ENCODE measurements at regions not wholly inside any gene's neighbourhood (a gene's known extent, or its start where the extent isn't known, plus 50 kb on each side); places are given as distances from the start of the nearest gene placed in this dataset.
"Not testable (repeated sequence)": the region's sequence is repeated elsewhere in the genome, so short reads cannot be mapped to it uniquely, and the experiment has no call there.

GRCh38 chr1:61580417-61580816 is 144.5 kb downstream of the TM2D1 start:
- DNase-seq (ENCODE audit: low read depth in 2 of 2, low spot score in 1 of 2) = no peak

- DNase-seq (ENCODE audit: low read depth in 2 of 2, low spot score in 1 of 2) = no peak
Measured at GRCh38 chr1:61579802-61580201, 145.1 kb downstream of the TM2D1 start.

- no peak for DNase-seq (ENCODE audit: low read depth in 2 of 2, low spot score in 1 of 2)
Measured at GRCh38 chr1:61572046-61572445, 152.9 kb downstream of the TM2D1 start.

- DNase-seq (ENCODE audit: low read depth in 2 of 2, low spot score in 1 of 2) = no peak
Measured at GRCh38 chr1:61570191-61570590, 154.8 kb downstream of the TM2D1 start.

- no peak for DNase-seq (ENCODE audit: low read depth in 2 of 2, low spot score in 1 of 2)
Measured at GRCh38 chr1:61569303-61569621, 155.7 kb downstream of the TM2D1 start.

- DNase-seq (ENCODE audit: low read depth in 2 of 2, low spot score in 1 of 2) = no peak
Measured at GRCh38 chr1:61568460-61569302, 156.3 kb downstream of the TM2D1 start.

GRCh38 chr1:61566177-61566576 is 158.8 kb downstream of the TM2D1 start:
- DNase-seq (ENCODE audit: low read depth in 2 of 2, low spot score in 1 of 2) = no peak

- no peak for DNase-seq (ENCODE audit: low read depth in 2 of 2, low spot score in 1 of 2)
Measured at GRCh38 chr1:61563611-61564010, 161.3 kb downstream of the TM2D1 start.

GRCh38 chr1:61561666-61562065 is 163.3 kb downstream of the TM2D1 start:
- DNase-seq (ENCODE audit: low read depth in 2 of 2, low spot score in 1 of 2) = no peak

- no peak for DNase-seq (ENCODE audit: low read depth in 2 of 2, low spot score in 1 of 2)
Measured at GRCh38 chr1:61560385-61560784, 164.6 kb downstream of the TM2D1 start.

GRCh38 chr1:61556631-61557030 is 168.3 kb downstream of the TM2D1 start:
- no peak for DNase-seq (ENCODE audit: low read depth in 2 of 2, low spot score in 1 of 2)

GRCh38 chr1:61552630-61553305 is 172.2 kb downstream of the TM2D1 start:
- DNase-seq (ENCODE audit: low read depth in 2 of 2, low spot score in 1 of 2) = no peak

GRCh38 chr1:61547302-61547701 is 177.6 kb downstream of the TM2D1 start:
- DNase-seq (ENCODE audit: low read depth in 2 of 2, low spot score in 1 of 2) = not testable (repeated sequence)

GRCh38 chr1:61544870-61545269 is 180.1 kb downstream of the TM2D1 start:
- not testable (repeated sequence) for DNase-seq (ENCODE audit: low read depth in 2 of 2, low spot score in 1 of 2)

GRCh38 chr1:61543498-61543897 is 181.4 kb downstream of the TM2D1 start:
- DNase-seq (ENCODE audit: low read depth in 2 of 2, low spot score in 1 of 2) = not testable (repeated sequence)

GRCh38 chr1:61539720-61540462 is 185.1 kb downstream of the TM2D1 start:
- no peak for DNase-seq (ENCODE audit: low read depth in 2 of 2, low spot score in 1 of 2)

- DNase-seq (ENCODE audit: low read depth in 2 of 2, low spot score in 1 of 2) = no peak
Measured at GRCh38 chr1:61538228-61538627, 186.7 kb downstream of the TM2D1 start.

- DNase-seq (ENCODE audit: low read depth in 2 of 2, low spot score in 1 of 2) = no peak
Measured at GRCh38 chr1:61536174-61537108, 188.5 kb downstream of the TM2D1 start.

- DNase-seq (ENCODE audit: low read depth in 2 of 2, low spot score in 1 of 2) = no peak
Measured at GRCh38 chr1:61534847-61535246, 190.1 kb downstream of the TM2D1 start.

GRCh38 chr1:61533546-61533945 is 191.4 kb downstream of the TM2D1 start:
- no peak for DNase-seq (ENCODE audit: low read depth in 2 of 2, low spot score in 1 of 2)

GRCh38 chr1:61531716-61532115 is 193.2 kb downstream of the TM2D1 start:
- DNase-seq (ENCODE audit: low read depth in 2 of 2, low spot score in 1 of 2) = no peak

Data from stimulated activated CD8-positive, alpha-beta memory T cell treated with anti-CD3 and anti-CD28 coated beads, Interleukin-4, amount 100 ng/mL, for 4 hours (primary cell).